Activated gamma-delta T cell (primary cell): ENCODE measurements at regions not wholly inside any gene's neighbourhood (a gene's known extent, or its start where the extent isn't known, plus 50 kb on each side); places are given as distances from the start of the nearest gene placed in this dataset.

ENCODE experiments used
- DNase-seq: peaks from one replicate; lab custom pipeline; 2025; lab: John Stamatoyannopoulos, UW

GRCh38 chr3:40858364-40859115 is 333.8 kb downstream of the ZNF621 start:
- DNase-seq = no peak

- no peak for DNase-seq
Measured at GRCh38 chr3:40862946-40863345, 336.4 kb upstream of the CTNNB1 start.

GRCh38 chr3:40864146-40864782 is 335.0 kb upstream of the CTNNB1 start:
- DNase-seq = no peak

- DNase-seq = no peak
Measured at GRCh38 chr3:40864915-40865314, 334.4 kb upstream of the CTNNB1 start.

- no peak for DNase-seq
Measured at GRCh38 chr3:40867797-40868196, 331.5 kb upstream of the CTNNB1 start.

- no peak for DNase-seq
Measured at GRCh38 chr3:40869013-40869412, 330.3 kb upstream of the CTNNB1 start.

GRCh38 chr3:40869939-40870338 is 329.4 kb upstream of the CTNNB1 start:
- no peak for DNase-seq

GRCh38 chr3:40871394-40871793 is 327.9 kb upstream of the CTNNB1 start:
- DNase-seq = no peak

- no peak for DNase-seq
Measured at GRCh38 chr3:40872258-40872920, 326.9 kb upstream of the CTNNB1 start.

- no peak for DNase-seq
Measured at GRCh38 chr3:40873476-40873875, 325.8 kb upstream of the CTNNB1 start.

- no peak for DNase-seq
Measured at GRCh38 chr3:40873934-40874699, 325.2 kb upstream of the CTNNB1 start.

GRCh38 chr3:40875581-40875980 is 323.7 kb upstream of the CTNNB1 start:
- no peak for DNase-seq

- no peak for DNase-seq
Measured at GRCh38 chr3:40876009-40876408, 323.3 kb upstream of the CTNNB1 start.

GRCh38 chr3:40876496-40876895 is 322.8 kb upstream of the CTNNB1 start:
- no peak for DNase-seq

GRCh38 chr3:40877631-40878463 is 321.5 kb upstream of the CTNNB1 start:
- no peak for DNase-seq

- DNase-seq = no peak
Measured at GRCh38 chr3:40878464-40878905, 320.8 kb upstream of the CTNNB1 start.

- no peak for DNase-seq
Measured at GRCh38 chr3:40885430-40885829, 313.9 kb upstream of the CTNNB1 start.

- no peak for DNase-seq
Measured at GRCh38 chr3:40886660-40887425, 312.5 kb upstream of the CTNNB1 start.

GRCh38 chr3:40891186-40891585 is 308.1 kb upstream of the CTNNB1 start:
- no peak for DNase-seq

GRCh38 chr3:40895109-40895508 is 304.2 kb upstream of the CTNNB1 start:
- no peak for DNase-seq

- no peak for DNase-seq
Measured at GRCh38 chr3:40899286-40899712, 300.0 kb upstream of the CTNNB1 start.
